SK-N-SH treated with all-trans-retinoic acid at 6 μM for 48 hours (cell line): ENCODE measurements at regions not wholly inside any gene's neighbourhood (a gene's known extent, or its start where the extent isn't known, plus 50 kb on each side); places are given as distances from the start of the nearest gene placed in this dataset.
A peak's percentile ranks its signal among the peaks of the same experiment; 100 is the strongest.

Source experiments
- ATAC-seq: fragments of 200-7000 bp; cut with Tn5 transposase; 3 replicates; pipeline ENCODE4 v1.9.1; 2020; ENCODE audit warnings: mild to moderate bottlenecking, moderate library complexity
- ARNTL ChIP-seq: fragments of 450-650 bp; formaldehyde crosslinking; IDR thresholded peaks from 2 replicates; pipeline ENCODE4 v1.5.0; 2020; ENCODE audit warnings: low read depth, mild to moderate bottlenecking, moderate library complexity, borderline replicate concordance
- BACH2 ChIP-seq: fragments of 250-450 bp; sonication (Bioruptor Pico); IDR thresholded peaks from 2 replicates; pipeline ENCODE4 v1.9.0; 2021; ENCODE audit warnings: mild to moderate bottlenecking, borderline replicate concordance
- CSDC2 ChIP-seq: fragments of 250-450 bp; sonication (Bioruptor Pico); IDR thresholded peaks from 2 replicates; pipeline ENCODE4 v1.5.0; 2020; ENCODE audit warnings: mild to moderate bottlenecking, moderate library complexity
- ESRRG ChIP-seq: fragments of 250-450 bp; sonication (Bioruptor Pico); IDR thresholded peaks from 2 replicates; pipeline ENCODE4 v1.6.1; 2021; ENCODE audit warnings: mild to moderate bottlenecking
- GLIS3 ChIP-seq: fragments of 250-450 bp; sonication (Bioruptor Pico); IDR thresholded peaks from 2 replicates; pipeline ENCODE4 v1.5.0; 2020; ENCODE audit warnings: mild to moderate bottlenecking, moderate library complexity
- ISL1 ChIP-seq: fragments of 250-450 bp; sonication (Bioruptor Pico); IDR thresholded peaks from 2 replicates; pipeline ENCODE4 v2.1.2; 2022; ENCODE audit warnings: mild to moderate bottlenecking, moderate library complexity
- OSR1 ChIP-seq: fragments of 250-450 bp; sonication (Bioruptor Pico); IDR thresholded peaks from 2 replicates; pipeline ENCODE4 v1.8.0; 2022; ENCODE audit warnings: moderate library complexity, mild to moderate bottlenecking, inconsistent platforms
- PPARA ChIP-seq: fragments of 250-450 bp; sonication (Bioruptor Pico); IDR thresholded peaks from 2 replicates; pipeline ENCODE4 v1.5.0; 2020; ENCODE audit warnings: mild to moderate bottlenecking, borderline replicate concordance
- RARB ChIP-seq: fragments of 250-450 bp; sonication (Bioruptor Pico); IDR thresholded peaks from 2 replicates; pipeline ENCODE4 v1.8.0; 2021; ENCODE audit warnings: mild to moderate bottlenecking, moderate library complexity
- SNAI2 ChIP-seq: fragments of 250-450 bp; sonication (Bioruptor Pico); IDR thresholded peaks from 2 replicates; pipeline ENCODE4 v1.5.0; 2020; ENCODE audit warnings: mild to moderate bottlenecking, moderate library complexity
- TCF4 ChIP-seq: fragments of 250-450 bp; sonication (Bioruptor Pico); IDR thresholded peaks from 2 replicates; pipeline ENCODE4 v1.8.0; 2021; ENCODE audit warnings: mild to moderate bottlenecking, moderate library complexity, borderline replicate concordance
- TOX ChIP-seq: fragments of 250-450 bp; sonication (Bioruptor Pico); IDR thresholded peaks from 2 replicates; pipeline ENCODE4 v1.8.0; 2021; ENCODE audit warnings: mild to moderate bottlenecking, moderate library complexity, borderline replicate concordance
- ZFP3 ChIP-seq: fragments of 250-450 bp; sonication (Bioruptor Pico); IDR thresholded peaks from 2 replicates; pipeline ENCODE4 v1.5.0; 2020; ENCODE audit warnings: mild to moderate bottlenecking, moderate library complexity
- ZNF565 ChIP-seq: fragments of 450-650 bp; formaldehyde crosslinking; conservative IDR thresholded peaks from 2 replicates; pipeline ENCODE4 v1.5.0; 2020; ENCODE audit warnings: low read depth, mild to moderate bottlenecking, moderate library complexity
- ZNF70 ChIP-seq: fragments of 450-650 bp; formaldehyde crosslinking; IDR thresholded peaks from 2 replicates; pipeline ENCODE4 v1.5.0; 2020; ENCODE audit warnings: mild to moderate bottlenecking, moderate library complexity
- TF ChIP-seq, protein P1 (sequence below): fragments of 250-450 bp; sonication (Bioruptor Pico); IDR thresholded peaks from 2 replicates; pipeline ENCODE4 v1.5.0; 2020; ENCODE audit warnings: mild to moderate bottlenecking, moderate library complexity
- TF ChIP-seq, protein P2 (sequence below): fragments of 250-450 bp; sonication (Bioruptor Pico); IDR thresholded peaks from 2 replicates; pipeline ENCODE4 v1.8.0; 2020; ENCODE audit warnings: mild to moderate bottlenecking, moderate library complexity, borderline replicate concordance
- TF ChIP-seq, protein P3 (sequence below): fragments of 250-450 bp; sonication (Bioruptor Pico); IDR thresholded peaks from 2 replicates; pipeline ENCODE4 v1.5.1; 2020; ENCODE audit warnings: low read depth, mild to moderate bottlenecking, moderate library complexity
- TF ChIP-seq, protein P4 (sequence below): fragments of 250-450 bp; sonication (Bioruptor Pico); IDR thresholded peaks from 2 replicates; pipeline ENCODE4 v1.8.0; 2021; ENCODE audit warnings: low read depth, mild to moderate bottlenecking, moderate library complexity, borderline replicate concordance
- TF ChIP-seq, protein P5 (sequence below): fragments of 250-450 bp; sonication (Bioruptor Pico); IDR thresholded peaks from 2 replicates; pipeline ENCODE4 v1.5.1; 2021; ENCODE audit warnings: mild to moderate bottlenecking, moderate library complexity

DNA sequence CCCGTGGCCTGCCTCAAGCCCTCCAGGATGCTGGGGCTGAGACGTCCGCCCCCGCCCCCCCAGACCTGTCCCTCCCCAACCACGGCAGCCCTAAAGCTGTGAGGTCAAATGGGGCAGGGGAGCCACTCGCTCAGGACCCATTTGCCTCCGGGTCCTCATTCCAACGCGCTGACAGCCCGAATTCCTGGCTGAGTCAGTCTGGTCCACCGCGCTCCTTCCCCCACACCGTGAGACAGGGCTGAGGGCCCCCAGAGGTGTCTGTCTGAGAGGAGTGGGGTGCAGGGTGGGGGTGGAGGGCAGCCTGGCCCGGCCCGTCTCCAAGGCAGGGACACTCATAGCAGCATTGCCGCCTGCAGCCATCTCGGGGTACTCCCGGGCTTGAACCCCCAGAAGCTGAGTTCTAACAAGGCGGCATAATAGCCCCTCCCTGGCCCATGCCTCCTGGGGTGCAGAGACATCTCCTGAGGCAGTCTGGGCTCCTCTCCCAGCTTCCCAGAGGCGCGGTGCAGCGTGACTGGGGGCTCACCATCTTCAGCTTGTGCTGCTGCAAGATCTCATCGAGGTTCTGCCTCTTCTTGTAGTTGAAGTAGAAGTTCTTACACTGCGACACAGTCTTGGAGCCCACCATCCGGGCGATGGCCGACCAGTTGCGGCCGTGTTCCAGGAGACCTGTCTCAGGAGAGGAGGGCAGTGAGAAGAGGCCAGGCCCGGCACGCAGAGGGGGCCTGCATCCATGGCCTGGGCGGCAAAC, 90.5 kb downstream of the RFLNA start:
- peak; percentile 46 for ATAC-seq
- TF ChIP-seq ZNF70: no peak
- no peak for TF ChIP-seq PPARA (CRISPR knock-in tag)
- TF ChIP-seq, protein P1, sequence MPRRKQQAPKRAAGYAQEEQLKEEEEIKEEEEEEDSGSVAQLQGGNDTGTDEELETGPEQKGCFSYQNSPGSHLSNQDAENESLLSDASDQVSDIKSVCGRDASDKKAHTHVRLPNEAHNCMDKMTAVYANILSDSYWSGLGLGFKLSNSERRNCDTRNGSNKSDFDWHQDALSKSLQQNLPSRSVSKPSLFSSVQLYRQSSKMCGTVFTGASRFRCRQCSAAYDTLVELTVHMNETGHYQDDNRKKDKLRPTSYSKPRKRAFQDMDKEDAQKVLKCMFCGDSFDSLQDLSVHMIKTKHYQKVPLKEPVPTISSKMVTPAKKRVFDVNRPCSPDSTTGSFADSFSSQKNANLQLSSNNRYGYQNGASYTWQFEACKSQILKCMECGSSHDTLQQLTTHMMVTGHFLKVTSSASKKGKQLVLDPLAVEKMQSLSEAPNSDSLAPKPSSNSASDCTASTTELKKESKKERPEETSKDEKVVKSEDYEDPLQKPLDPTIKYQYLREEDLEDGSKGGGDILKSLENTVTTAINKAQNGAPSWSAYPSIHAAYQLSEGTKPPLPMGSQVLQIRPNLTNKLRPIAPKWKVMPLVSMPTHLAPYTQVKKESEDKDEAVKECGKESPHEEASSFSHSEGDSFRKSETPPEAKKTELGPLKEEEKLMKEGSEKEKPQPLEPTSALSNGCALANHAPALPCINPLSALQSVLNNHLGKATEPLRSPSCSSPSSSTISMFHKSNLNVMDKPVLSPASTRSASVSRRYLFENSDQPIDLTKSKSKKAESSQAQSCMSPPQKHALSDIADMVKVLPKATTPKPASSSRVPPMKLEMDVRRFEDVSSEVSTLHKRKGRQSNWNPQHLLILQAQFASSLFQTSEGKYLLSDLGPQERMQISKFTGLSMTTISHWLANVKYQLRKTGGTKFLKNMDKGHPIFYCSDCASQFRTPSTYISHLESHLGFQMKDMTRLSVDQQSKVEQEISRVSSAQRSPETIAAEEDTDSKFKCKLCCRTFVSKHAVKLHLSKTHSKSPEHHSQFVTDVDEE (CRISPR knock-in tag): no peak
- no peak for TF ChIP-seq TOX
- TF ChIP-seq, protein P2, sequence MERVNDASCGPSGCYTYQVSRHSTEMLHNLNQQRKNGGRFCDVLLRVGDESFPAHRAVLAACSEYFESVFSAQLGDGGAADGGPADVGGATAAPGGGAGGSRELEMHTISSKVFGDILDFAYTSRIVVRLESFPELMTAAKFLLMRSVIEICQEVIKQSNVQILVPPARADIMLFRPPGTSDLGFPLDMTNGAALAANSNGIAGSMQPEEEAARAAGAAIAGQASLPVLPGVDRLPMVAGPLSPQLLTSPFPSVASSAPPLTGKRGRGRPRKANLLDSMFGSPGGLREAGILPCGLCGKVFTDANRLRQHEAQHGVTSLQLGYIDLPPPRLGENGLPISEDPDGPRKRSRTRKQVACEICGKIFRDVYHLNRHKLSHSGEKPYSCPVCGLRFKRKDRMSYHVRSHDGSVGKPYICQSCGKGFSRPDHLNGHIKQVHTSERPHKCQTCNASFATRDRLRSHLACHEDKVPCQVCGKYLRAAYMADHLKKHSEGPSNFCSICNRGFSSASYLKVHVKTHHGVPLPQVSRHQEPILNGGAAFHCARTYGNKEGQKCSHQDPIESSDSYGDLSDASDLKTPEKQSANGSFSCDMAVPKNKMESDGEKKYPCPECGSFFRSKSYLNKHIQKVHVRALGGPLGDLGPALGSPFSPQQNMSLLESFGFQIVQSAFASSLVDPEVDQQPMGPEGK (CRISPR knock-in tag): peak; percentile 93
- peak; percentile 33; the same call in 1 of the 2 replicates for TF ChIP-seq ZFP3 (CRISPR knock-in tag)
- TF ChIP-seq RARB (CRISPR knock-in tag): no peak
- TF ChIP-seq ARNTL (CRISPR knock-in tag): no peak
- no peak for TF ChIP-seq ESRRG (CRISPR knock-in tag)
- TF ChIP-seq, protein P3, sequence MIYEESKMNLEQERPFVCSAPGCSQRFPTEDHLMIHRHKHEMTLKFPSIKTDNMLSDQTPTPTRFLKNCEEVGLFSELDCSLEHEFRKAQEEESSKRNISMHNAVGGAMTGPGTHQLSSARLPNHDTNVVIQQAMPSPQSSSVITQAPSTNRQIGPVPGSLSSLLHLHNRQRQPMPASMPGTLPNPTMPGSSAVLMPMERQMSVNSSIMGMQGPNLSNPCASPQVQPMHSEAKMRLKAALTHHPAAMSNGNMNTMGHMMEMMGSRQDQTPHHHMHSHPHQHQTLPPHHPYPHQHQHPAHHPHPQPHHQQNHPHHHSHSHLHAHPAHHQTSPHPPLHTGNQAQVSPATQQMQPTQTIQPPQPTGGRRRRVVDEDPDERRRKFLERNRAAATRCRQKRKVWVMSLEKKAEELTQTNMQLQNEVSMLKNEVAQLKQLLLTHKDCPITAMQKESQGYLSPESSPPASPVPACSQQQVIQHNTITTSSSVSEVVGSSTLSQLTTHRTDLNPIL (CRISPR knock-in tag): no peak
- TF ChIP-seq BACH2 (CRISPR knock-in tag): no peak
- TF ChIP-seq, protein P4, sequence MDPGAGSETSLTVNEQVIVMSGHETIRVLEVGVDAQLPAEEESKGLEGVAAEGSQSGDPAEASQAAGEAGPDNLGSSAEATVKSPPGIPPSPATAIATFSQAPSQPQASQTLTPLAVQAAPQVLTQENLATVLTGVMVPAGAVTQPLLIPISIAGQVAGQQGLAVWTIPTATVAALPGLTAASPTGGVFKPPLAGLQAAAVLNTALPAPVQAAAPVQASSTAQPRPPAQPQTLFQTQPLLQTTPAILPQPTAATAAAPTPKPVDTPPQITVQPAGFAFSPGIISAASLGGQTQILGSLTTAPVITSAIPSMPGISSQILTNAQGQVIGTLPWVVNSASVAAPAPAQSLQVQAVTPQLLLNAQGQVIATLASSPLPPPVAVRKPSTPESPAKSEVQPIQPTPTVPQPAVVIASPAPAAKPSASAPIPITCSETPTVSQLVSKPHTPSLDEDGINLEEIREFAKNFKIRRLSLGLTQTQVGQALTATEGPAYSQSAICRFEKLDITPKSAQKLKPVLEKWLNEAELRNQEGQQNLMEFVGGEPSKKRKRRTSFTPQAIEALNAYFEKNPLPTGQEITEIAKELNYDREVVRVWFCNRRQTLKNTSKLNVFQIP (CRISPR knock-in tag): no peak

DNA sequence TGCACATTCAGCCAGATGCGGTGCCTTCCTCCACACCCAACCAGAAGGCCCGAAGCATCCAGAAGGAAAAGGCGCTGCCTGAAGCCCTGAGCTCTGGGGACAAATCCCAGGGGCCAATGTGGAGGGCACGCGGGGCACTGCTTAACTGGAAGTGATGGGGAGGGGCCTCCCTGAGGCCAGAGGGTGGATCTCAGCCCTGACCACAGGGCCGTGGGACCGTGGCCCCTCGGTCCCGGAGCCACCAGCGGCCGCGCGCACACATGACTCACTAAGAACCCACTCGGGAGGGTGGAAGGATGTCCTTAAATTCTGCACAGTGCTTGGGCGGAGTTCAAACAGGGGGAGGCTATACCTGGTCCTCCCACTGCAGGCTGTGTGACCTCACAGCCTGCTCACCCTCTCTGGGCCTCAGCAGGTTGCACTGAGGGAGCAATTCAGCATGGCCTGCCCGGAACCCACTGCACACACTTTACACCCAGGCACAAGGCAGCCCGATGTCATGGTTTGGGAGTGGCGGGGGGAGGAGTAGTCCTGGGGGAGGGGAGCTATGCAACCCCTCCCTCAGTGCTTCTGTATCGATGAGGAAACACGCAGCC, 89.5 kb downstream of the RFLNA start:
- no peak for ATAC-seq
- TF ChIP-seq, protein P3 (CRISPR knock-in tag): no peak
- TF ChIP-seq ZNF565 (CRISPR knock-in tag) (no peak), SNAI2 (CRISPR knock-in tag) (no peak), OSR1 (CRISPR knock-in tag) (no peak), ISL1 (no peak), TOX (no peak), ARNTL (CRISPR knock-in tag) (no peak), ZFP3 (CRISPR knock-in tag) (no peak), PPARA (CRISPR knock-in tag) (no peak), ZNF70 (no peak), TCF4 (CRISPR knock-in tag) (no peak), GLIS3 (CRISPR knock-in tag) (no peak), CSDC2 (CRISPR knock-in tag) (no peak)
- TF ChIP-seq, protein P2 (CRISPR knock-in tag): no peak
- TF ChIP-seq, protein P4 (CRISPR knock-in tag): no peak
- TF ChIP-seq, protein P5, sequence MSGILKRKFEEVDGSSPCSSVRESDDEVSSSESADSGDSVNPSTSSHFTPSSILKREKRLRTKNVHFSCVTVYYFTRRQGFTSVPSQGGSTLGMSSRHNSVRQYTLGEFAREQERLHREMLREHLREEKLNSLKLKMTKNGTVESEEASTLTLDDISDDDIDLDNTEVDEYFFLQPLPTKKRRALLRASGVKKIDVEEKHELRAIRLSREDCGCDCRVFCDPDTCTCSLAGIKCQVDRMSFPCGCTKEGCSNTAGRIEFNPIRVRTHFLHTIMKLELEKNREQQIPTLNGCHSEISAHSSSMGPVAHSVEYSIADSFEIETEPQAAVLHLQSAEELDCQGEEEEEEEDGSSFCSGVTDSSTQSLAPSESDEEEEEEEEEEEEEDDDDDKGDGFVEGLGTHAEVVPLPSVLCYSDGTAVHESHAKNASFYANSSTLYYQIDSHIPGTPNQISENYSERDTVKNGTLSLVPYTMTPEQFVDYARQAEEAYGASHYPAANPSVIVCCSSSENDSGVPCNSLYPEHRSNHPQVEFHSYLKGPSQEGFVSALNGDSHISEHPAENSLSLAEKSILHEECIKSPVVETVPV (CRISPR knock-in tag): no peak
